Skeletal muscle tissue (tissue), 3 donors: ENCODE measurements at regions not wholly inside any gene's neighbourhood (a gene's known extent, or its start where the extent isn't known, plus 50 kb on each side); places are given as distances from the start of the nearest gene placed in this dataset.
A peak's percentile ranks its signal among the peaks of the same experiment; 100 is the strongest.

Experiments used
- H3K27ac ChIP-seq: one replicate; pipeline ENCODE4 v1.7.0; 2013; ENCODE audit warnings: mild to moderate bottlenecking, low read depth, low read length, inconsistent platforms
- H3K27me3 ChIP-seq, 3 donors: one replicate each; pipeline ENCODE4 v1.7.0; 2013; ENCODE audit warnings: low read length in 3 of 3; ENCODE audit not compliant: control insufficient read depth in 3 of 3, insufficient read depth in 3 of 3
- H3K36me3 ChIP-seq, 3 donors: one replicate each; pipeline ENCODE4 v1.7.0; 2013; ENCODE audit warnings: low read length in 3 of 3; ENCODE audit not compliant: control insufficient read depth in 3 of 3, insufficient read depth in 3 of 3
- H3K4me1 ChIP-seq, 3 donors: one replicate each; pipeline ENCODE4 v1.7.0; 2013; ENCODE audit warnings: low read length in 3 of 3, mild to moderate bottlenecking in 3 of 3; ENCODE audit not compliant: control insufficient read depth in 3 of 3, insufficient read depth in 3 of 3
- H3K4me3 ChIP-seq, 3 donors: one replicate each; pipeline ENCODE4 v1.7.0; 2013; ENCODE audit warnings: low read length in 3 of 3
- H3K9ac ChIP-seq, 3 donors: one replicate each; pipeline ENCODE4 v1.7.0; 2013; ENCODE audit warnings: low read length in 3 of 3, mild to moderate bottlenecking in 3 of 3, moderate library complexity in 2 of 3, low read depth in 1 of 3
- H3K9me3 ChIP-seq, 3 donors: one replicate each; pipeline ENCODE4 v1.7.0; 2013; ENCODE audit warnings: low read length in 3 of 3; ENCODE audit not compliant: control insufficient read depth in 3 of 3
- donor health status: Osteomylitis.

DNA sequence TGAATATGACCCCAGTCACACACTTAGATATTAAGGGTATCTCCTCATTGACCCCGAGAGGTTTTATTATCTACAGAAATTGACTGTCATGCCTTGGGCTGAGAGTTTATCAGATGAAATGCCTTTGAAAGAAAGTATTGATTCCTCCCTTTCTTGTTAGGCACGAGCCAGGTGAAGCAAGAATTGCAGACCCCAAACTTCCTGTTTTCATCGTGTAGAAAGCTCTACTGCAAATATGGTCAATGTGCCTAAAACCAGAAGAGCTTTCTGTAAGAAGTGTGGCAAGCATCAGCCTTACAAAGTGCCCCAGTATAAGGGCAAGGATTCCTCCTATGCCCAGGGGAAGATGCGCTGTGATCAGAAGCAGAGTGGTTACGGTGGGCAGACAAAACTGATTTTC is 143.9 kb upstream of the FUT8 start:
- Histone ChIP-seq H3K27ac (no peak overlapping the region), H3K4me3 (no peak overlapping the region), H3K27me3 (no peaks in the 10 kb centered on the region), H3K9ac (no peak overlapping the region), H3K9me3 (no peaks in the 10 kb centered on the region), H3K4me1 (no peaks in the 10 kb centered on the region), H3K36me3 (no peaks in the 10 kb centered on the region)

DNA sequence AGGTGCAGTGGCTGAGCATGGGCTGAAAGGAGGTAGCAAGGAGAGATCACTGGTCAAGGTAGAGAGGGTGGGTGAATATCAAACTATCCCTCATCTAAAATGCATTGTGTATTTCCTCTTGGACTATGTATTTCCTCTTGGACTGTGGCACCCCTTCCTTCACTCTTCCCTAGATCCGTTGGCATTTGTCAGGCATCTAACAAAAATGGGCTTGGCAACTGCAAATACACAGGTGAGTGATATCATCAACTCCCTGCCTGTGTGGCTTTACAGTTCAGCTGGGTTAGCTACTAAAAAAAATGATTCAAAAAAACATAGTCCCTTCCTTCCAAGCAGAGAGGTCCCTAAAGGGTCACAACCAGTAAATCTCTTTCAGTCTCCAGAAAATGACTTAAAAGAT is 142.8 kb upstream of the FUT8 start:
- Histone ChIP-seq H3K4me3 (no peak overlapping the region), H3K27me3 (no peaks in the 10 kb centered on the region), H3K9me3 (no peaks in the 10 kb centered on the region), H3K9ac (no peak overlapping the region), H3K27ac (no peak overlapping the region), H3K4me1 (no peaks in the 10 kb centered on the region), H3K36me3 (no peaks in the 10 kb centered on the region)

DNA sequence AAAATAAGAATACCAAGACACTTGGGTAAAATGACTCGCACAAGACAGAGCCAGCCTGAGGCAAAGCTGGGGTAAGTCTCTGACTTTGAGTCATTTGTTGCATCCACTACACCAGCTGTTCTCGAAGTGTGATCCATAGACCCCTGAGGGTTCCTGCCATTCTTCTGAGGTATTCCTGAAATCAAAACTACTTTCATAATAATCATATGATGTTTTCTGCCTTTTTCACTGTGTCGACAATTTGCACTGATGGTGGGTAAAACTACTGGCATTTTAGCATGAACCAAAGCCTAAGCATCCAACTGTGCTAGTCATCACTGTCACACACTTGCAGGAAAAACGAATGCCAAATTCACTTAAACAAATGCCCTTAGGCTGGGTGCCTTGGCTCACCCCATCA is 135.5 kb upstream of the FUT8 start:
- H3K4me3 ChIP-seq = no peak overlapping the region
- H3K9ac ChIP-seq = no peak overlapping the region
- peaks cover 2 to 3% (median 3%) of the 10 kb centered on the region in 3 donors for H3K4me1 ChIP-seq
- no peaks in the 10 kb centered on the region for H3K27me3 ChIP-seq
- H3K9me3 ChIP-seq = no peaks in the 10 kb centered on the region
- H3K27ac ChIP-seq = no peak overlapping the region
- H3K36me3 ChIP-seq = no peaks in the 10 kb centered on the region

DNA sequence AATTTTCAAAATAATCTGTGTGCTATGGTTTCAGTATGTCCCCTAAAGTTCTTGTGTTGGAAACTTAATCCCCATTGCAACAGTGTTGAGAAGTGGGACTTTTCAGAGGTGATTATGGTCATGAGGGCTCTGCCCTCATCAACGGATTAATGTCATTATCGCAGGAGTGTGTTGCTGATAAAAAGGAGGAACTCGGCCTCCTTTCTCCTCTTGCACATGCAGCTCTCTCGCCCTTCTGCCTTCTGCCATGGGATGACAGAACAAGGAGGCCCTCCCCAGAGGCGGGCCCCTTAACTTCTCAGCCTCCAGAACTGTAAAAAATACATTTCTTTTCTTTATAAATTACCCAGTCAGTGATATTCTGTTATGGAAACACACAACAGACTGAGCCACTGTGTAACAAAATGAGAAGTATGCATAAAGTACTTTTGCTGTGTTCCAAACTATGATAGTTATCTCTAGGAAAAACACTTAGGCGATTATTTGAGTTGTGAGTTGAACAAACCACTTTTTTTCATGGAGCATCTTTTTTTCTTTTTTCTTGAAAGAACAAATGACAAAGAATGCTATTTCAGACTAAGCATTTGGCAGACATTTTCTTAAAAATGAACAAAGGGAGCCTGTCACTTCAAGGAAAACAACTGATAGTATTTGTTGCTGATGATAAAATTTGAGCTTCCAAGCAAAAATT is 134.8 kb upstream of the FUT8 start:
- Histone ChIP-seq H3K36me3 (no peaks in the 10 kb centered on the region), H3K9ac (no peak overlapping the region), H3K27ac (no peak overlapping the region), H3K4me1 (peaks cover 6 to 10% (median 9%) of the 10 kb centered on the region in 3 donors), H3K4me3 (no peak overlapping the region), H3K9me3 (no peaks in the 10 kb centered on the region), H3K27me3 (no peaks in the 10 kb centered on the region)

DNA sequence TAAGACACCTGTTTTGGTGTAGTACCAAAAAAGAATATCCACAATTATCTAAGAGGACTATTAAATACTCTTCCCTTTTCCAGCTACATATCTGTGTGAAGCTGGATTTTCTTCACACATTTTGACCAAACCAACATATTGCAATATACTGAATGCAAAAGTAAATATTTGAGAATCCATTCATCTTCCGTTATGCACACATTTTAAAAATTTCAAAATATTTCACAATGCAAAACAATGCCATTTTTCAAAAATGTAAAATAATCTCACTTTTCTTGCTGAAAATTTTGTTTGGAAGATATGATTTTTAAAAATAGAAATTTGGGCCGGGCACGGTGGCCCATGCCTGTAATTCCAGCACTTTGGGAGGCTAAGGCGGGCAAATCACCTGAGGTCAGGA is 133.9 kb upstream of the FUT8 start:
- Histone ChIP-seq H3K27ac (no peak overlapping the region), H3K9me3 (no peaks in the 10 kb centered on the region), H3K4me3 (no peak overlapping the region), H3K4me1 (peaks cover 6 to 10% (median 9%) of the 10 kb centered on the region in 3 donors), H3K36me3 (no peaks in the 10 kb centered on the region), H3K9ac (no peak overlapping the region), H3K27me3 (no peaks in the 10 kb centered on the region)

DNA sequence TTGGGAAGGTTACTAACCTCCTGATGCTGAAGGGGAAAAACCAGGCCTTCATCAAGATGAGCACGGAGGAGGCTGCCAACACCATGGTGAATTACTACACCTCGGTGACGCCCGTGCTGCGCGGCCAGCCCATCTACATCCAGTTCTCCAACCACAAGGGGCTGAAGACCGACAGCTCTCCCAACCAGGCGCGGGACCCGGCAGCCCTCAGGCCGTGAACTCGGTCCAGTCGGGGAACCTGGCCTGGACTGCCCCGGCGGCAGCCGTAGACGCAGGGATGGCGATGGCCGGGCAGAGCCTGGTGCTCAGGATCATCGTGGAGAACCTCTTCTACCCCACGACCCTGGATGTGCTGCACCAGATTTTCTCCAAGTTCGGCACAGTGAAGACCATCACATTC is 133.0 kb upstream of the FUT8 start:
- no peak overlapping the region for H3K9ac ChIP-seq
- H3K4me1 ChIP-seq = peaks cover 6 to 10% (median 9%) of the 10 kb centered on the region in 3 donors
- no peaks in the 10 kb centered on the region for H3K36me3 ChIP-seq
- H3K27me3 ChIP-seq = peaks cover 0 to 2% (median 0%) of the 10 kb centered on the region in 3 donors
- no peak overlapping the region for H3K4me3 ChIP-seq
- no peak overlapping the region for H3K27ac ChIP-seq
- no peaks in the 10 kb centered on the region for H3K9me3 ChIP-seq

DNA sequence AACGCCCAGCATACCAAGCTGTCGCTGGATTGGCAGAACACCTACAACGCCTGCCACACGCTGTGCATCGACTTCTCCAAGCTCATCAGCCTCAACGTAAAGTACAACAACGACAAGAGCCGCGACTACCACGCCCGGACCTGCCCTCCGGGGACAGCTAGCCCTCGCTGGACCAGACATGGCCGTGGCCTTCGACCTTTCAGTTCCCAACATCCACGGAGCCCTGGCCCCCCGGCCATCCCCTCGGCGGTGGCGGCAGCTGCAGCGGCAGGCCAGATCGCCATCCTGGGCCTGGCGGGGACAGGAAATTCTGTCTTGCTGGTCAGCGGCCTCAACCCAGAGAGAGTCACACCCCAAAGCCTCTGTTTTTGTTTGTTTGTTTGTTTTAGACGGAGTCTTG is 132.6 kb upstream of the FUT8 start:
- H3K27me3 ChIP-seq = peaks cover 0 to 2% (median 0%) of the 10 kb centered on the region in 3 donors
- no peak overlapping the region for H3K9ac ChIP-seq
- no peaks in the 10 kb centered on the region for H3K9me3 ChIP-seq
- H3K4me3 ChIP-seq = no peak overlapping the region
- peaks cover 6 to 10% (median 9%) of the 10 kb centered on the region in 3 donors for H3K4me1 ChIP-seq
- no peaks in the 10 kb centered on the region for H3K36me3 ChIP-seq
- no peak overlapping the region for H3K27ac ChIP-seq

DNA sequence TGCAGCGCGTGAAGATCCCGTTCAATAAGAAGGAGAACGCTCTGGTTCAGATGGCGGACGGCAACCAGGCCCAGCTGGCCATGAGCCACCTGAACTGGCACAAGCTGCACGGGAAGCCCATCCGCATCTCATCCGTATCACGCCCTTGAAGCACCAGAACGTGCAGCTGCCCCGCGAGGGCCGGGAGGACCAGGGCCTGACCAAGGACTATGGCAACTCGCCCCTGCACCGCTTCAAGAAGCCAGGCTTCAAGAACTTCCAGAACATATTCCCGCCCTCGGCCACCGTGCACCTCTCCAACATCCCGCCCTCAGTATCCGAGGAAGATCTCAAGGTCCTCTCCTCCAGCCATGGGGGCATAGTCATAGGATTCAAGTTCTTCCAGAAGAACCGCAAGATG is 131.9 kb upstream of the FUT8 start:
- Histone ChIP-seq H3K9ac (no peak overlapping the region), H3K9me3 (no peaks in the 10 kb centered on the region), H3K27ac (no peak overlapping the region), H3K4me3 (no peak overlapping the region), H3K4me1 (peaks cover 6 to 10% (median 9%) of the 10 kb centered on the region in 3 donors), H3K27me3 (peaks cover 0 to 2% (median 0%) of the 10 kb centered on the region in 3 donors), H3K36me3 (no peaks in the 10 kb centered on the region)

DNA sequence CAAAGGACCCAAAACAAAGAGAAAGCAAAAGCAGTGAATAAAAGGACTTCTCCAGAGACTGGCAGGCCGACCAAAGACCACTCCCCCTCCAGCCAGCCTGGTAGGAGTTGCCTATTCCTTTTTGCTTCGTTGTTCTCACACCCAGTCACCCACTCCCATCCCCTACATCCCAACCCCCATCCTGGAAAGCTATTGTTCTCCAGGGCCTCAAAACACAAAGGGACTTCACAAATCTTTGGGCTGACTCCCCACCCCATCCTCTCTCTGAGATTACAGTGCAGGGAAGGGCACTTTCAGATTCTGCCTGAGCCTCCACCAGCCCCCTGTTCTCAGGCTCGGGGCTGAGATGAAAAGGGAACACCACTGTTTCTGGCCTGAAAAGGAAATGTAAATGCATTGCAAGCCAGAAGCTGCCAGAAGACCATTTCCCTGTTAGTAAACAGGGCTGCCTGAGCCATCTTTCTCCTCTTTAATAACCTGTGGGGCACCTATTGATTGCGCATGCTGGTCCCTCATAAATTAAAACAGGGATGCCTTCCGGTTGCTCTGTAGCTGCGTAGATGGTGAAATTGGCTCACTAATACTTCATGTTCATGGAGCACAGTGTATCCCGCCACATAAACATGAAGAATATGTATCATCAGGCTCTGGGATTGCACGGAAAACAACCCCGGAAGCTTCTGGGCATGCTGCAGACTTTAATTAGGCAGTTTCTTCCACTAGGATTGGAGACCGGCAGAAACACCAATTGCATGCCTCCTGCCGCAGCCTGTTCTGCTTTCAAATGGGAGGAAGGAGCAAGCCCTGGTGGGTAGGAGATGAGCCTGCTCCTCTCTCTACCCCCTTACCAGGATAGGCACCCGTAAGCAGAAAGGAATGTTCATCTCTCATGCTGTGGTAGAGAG is 130.3 kb upstream of the FUT8 start:
- peak overlapping the region in 1 of 3 donors; percentile 8 for H3K9ac ChIP-seq
- no peak overlapping the region for H3K27ac ChIP-seq
- H3K27me3 ChIP-seq = peaks cover 0 to 2% (median 0%) of the 10 kb centered on the region in 3 donors
- H3K9me3 ChIP-seq = no peaks in the 10 kb centered on the region
- H3K4me1 ChIP-seq = peaks cover 6 to 10% (median 9%) of the 10 kb centered on the region in 3 donors
- no peaks in the 10 kb centered on the region for H3K36me3 ChIP-seq
- H3K4me3 ChIP-seq = peak overlapping the region; percentile 7 to 57 (median 10)

DNA sequence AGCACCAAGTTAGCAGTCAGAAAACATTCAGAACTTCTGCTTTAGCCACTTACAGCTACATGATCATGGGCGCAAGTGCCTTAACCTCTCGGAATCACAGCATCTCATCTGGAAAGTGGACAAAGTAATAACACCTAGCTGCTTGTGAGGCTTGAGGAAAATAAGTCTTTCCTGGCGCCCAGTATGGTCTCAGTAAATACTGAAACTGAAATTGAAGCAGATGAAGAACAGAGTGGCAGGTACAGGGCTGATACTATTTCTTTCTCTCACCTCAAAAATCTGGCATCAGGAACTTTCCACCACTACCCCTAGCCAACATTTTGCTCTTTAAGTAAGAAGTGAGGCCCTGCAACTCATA is 129.7 kb upstream of the FUT8 start:
- H3K9me3 ChIP-seq = no peaks in the 10 kb centered on the region
- peak overlapping the region in 2 of 3 donors; percentile 10 to 57 for H3K4me3 ChIP-seq
- no peaks in the 10 kb centered on the region for H3K36me3 ChIP-seq
- peaks cover 6 to 10% (median 9%) of the 10 kb centered on the region in 3 donors for H3K4me1 ChIP-seq
- no peak overlapping the region for H3K9ac ChIP-seq
- H3K27ac ChIP-seq = no peak overlapping the region
- H3K27me3 ChIP-seq = peaks cover 0 to 2% (median 0%) of the 10 kb centered on the region in 3 donors
